Right lobe of liver (tissue), 6 donors: ENCODE measurements at regions not wholly inside any gene's neighbourhood (a gene's known extent, or its start where the extent isn't known, plus 50 kb on each side); places are given as distances from the start of the nearest gene placed in this dataset.

Experiments
- ATAC-seq, 4 donors: fragments of 200-7000 bp; cut with Tn5 transposase; one replicate each; pipeline ENCODE4 v1.9.1; 2020; ENCODE audit warnings: mild to moderate bottlenecking in 4 of 4, moderate library complexity in 4 of 4
- DNase-seq, 3 donors: peaks; one replicate each; pipeline ENCODE4 v3.0.0-alpha.2; 2020
- H3K27ac ChIP-seq, 3 donors: fragments of 200-600 bp; one replicate each; pipeline ENCODE4 v1.8.0; 2022
- H3K27me3 ChIP-seq, 2 donors: fragments of 200-600 bp; one replicate each; pipeline ENCODE4 v1.8.0; 2022
- H3K36me3 ChIP-seq, 4 donors: fragments of 200-600 bp; sonication (generic) in 1 of 4; one replicate each; pipeline versions ENCODE4 v1.5.1 to v1.8.0; 2017 to 2022; ENCODE audit warnings: control low read depth in 1 of 4
- H3K4me1 ChIP-seq, 4 donors: fragments of 200-600 bp; sonication (generic) in 1 of 4; one replicate each; pipeline versions ENCODE4 v1.5.1 to v1.8.0; 2017 to 2022; ENCODE audit warnings: control low read depth in 1 of 4
- H3K4me3 ChIP-seq, 3 donors: fragments of 200-600 bp; one replicate each; pipeline ENCODE4 v1.8.0; 2022
- H3K9me3 ChIP-seq, 4 donors: fragments of 200-600 bp; sonication (generic) in 1 of 4; one replicate each; pipeline versions ENCODE4 v1.5.1 to v1.8.0; 2017 to 2022; ENCODE audit warnings: control low read depth in 1 of 4
- CTCF ChIP-seq, 4 donors: fragments of 200-600 bp in 3 of 4; fragments of 450-650 bp in 1 of 4; IDR thresholded peaks; one replicate each; pipeline versions ENCODE4 v1.5.1 to v1.8.0; 2016 to 2022; ENCODE audit warnings: antibody characterized with exemption in 4 of 4, mild to moderate bottlenecking in 2 of 4
- POLR2A ChIP-seq: fragments of 450-650 bp; IDR thresholded peaks from one replicate; pipeline ENCODE4 v1.6.1; 2017; ENCODE audit warnings: antibody characterized with exemption, mild to moderate bottlenecking
- WGBS: methylation state at CpG from one replicate; pipeline ENCODE4 v1.1.6; 2018; ENCODE audit warnings: low coverage, low lambda C conversion rate; ENCODE audit not compliant: insufficient coverage; ENCODE audit errors: missing lambda C conversion rate; 5-methylcytosine and 5-hydroxymethylcytosine counted together
- intact Hi-C, 2 donors: fragments of 100-400 bp; cut with DNase I; formaldehyde crosslinking; loops; one replicate each; pipeline versions ENCODE4 v1.11.2 to v1.14.1; 2022
- donor health status: DM: no; HTN: yes; CAD: no.
- donor health status: DM: no; HTN: no; CAD: no.
- donor health status: DM: no; HTN: no; CAD: no.
- donor health status: DM: no; HTN: yes; CAD: no.
- donor health status: DM: no; HTN: yes; CAD: no.

GRCh38 chr12:11477110-11477509 lies 81.7 kb upstream of the PRB2 start:
- H3K9me3 ChIP-seq, result no peaks in the 10 kb centered on the region
- WGBS, result 25% methylated on average over 1 of the region's 1 CpG

GRCh38 chr12:11482955-11483354 lies 87.6 kb upstream of the PRB2 start:
- Histone ChIP-seq H3K36me3 (no peaks in the 10 kb centered on the region), H3K4me3 (no peak overlapping the region), H3K27me3 (no peaks in the 10 kb centered on the region), H3K9me3 (no peaks in the 10 kb centered on the region), H3K4me1 (peaks cover 0 to 5% (median 0%) of the 10 kb centered on the region in 4 donors), H3K27ac (no peak overlapping the region)
- no peak for TF ChIP-seq POLR2A
- no peak for TF ChIP-seq CTCF (IDR thresholded peaks at IDR 0.05)
- 46% methylated on average over 2 of the region's 2 CpGs for WGBS
- intact Hi-C loops, result no loop called here
- DNase-seq (no peak), ATAC-seq (no peak)

More at GRCh38 chr12:11477110-11477509, 81.7 kb upstream of the PRB2 start:
- no peaks in the 10 kb centered on the region for H3K36me3 ChIP-seq
- no peaks in the 10 kb centered on the region for H3K4me1 ChIP-seq
- DNase-seq (no peak), ATAC-seq (no peak)
- H3K27ac ChIP-seq, result no peak overlapping the region
- H3K27me3 ChIP-seq, result no peaks in the 10 kb centered on the region
- no peak overlapping the region for H3K4me3 ChIP-seq
- intact Hi-C loops, result no loop called here
- TF ChIP-seq POLR2A, result no peak
- TF ChIP-seq CTCF (IDR thresholded peaks at IDR 0.05), result no peak

GRCh38 chr12:11486623-11487444 lies 91.5 kb upstream of the PRB2 start:
- intact Hi-C loops, result no loop called here
- Histone ChIP-seq H3K4me1 (peaks cover 0 to 5% (median 0%) of the 10 kb centered on the region in 4 donors), H3K27ac (no peak overlapping the region), H3K36me3 (no peaks in the 10 kb centered on the region), H3K4me3 (no peak overlapping the region), H3K9me3 (no peaks in the 10 kb centered on the region), H3K27me3 (no peaks in the 10 kb centered on the region)
- WGBS, result 21% methylated on average over 13 of the region's 13 CpGs
- TF ChIP-seq POLR2A (no peak), CTCF (IDR thresholded peaks at IDR 0.05) (peak; percentile 96 to 99 (median 98))
- ATAC-seq (peak; percentile 97 to 100 (median 98)), DNase-seq (peak; percentile 67 to 80 (median 72))

GRCh38 chr12:11496157-11496851 lies 100.9 kb upstream of the PRB2 start:
- H3K4me3 ChIP-seq, result no peak overlapping the region
- DNase-seq (no peak), ATAC-seq (no peak)
- TF ChIP-seq POLR2A, result no peak
- TF ChIP-seq CTCF (IDR thresholded peaks at IDR 0.05), result no peak
- peaks cover 0 to 11% (median 3%) of the 10 kb centered on the region in 4 donors for H3K4me1 ChIP-seq
- 92% methylated on average over 2 of the region's 3 CpGs for WGBS
- intact Hi-C loops, result no loop called here
- no peaks in the 10 kb centered on the region for H3K9me3 ChIP-seq
- no peaks in the 10 kb centered on the region for H3K27me3 ChIP-seq
- no peak overlapping the region for H3K27ac ChIP-seq
- H3K36me3 ChIP-seq, result no peaks in the 10 kb centered on the region
